Memory B cell (primary cell): ENCODE measurements at regions not wholly inside any gene's neighbourhood (a gene's known extent, or its start where the extent isn't known, plus 50 kb on each side); places are given as distances from the start of the nearest gene placed in this dataset.
A peak's percentile ranks its signal among the peaks of the same experiment; 100 is the strongest.
"Not testable (repeated sequence)": the region's sequence is repeated elsewhere in the genome, so short reads cannot be mapped to it uniquely, and the experiment has no call there.

Source experiments
- ATAC-seq: fragments of 150-1000 bp; cut with Tn5 transposase; 2 replicates; pipeline ENCODE4 v1.10.0; 2021; ENCODE audit warnings: low read depth, mild to moderate bottlenecking, moderate library complexity
- DNase-seq, 2 donors: peaks; one replicate each; pipeline ENCODE4 v3.0.0; 2022; ENCODE audit warnings: low spot score in 2 of 2
- H3K27ac Mint-ChIP-seq: one replicate; pipeline ENCODE4 v1.8.0; 2022; ENCODE audit warnings: mild to moderate bottlenecking, moderate library complexity, mixed read lengths
- H3K27me3 Mint-ChIP-seq: one replicate; pipeline ENCODE4 v1.8.0; 2022; ENCODE audit warnings: mixed read lengths
- H3K36me3 Mint-ChIP-seq: one replicate; pipeline ENCODE4 v1.8.0; 2022; ENCODE audit warnings: mild to moderate bottlenecking, mixed read lengths
- H3K4me1 Mint-ChIP-seq: one replicate; pipeline ENCODE4 v1.8.0; 2022; ENCODE audit warnings: mixed read lengths
- H3K4me3 Mint-ChIP-seq: one replicate; pipeline ENCODE4 v1.8.0; 2022; ENCODE audit warnings: mild to moderate bottlenecking, moderate library complexity, mixed read lengths
- H3K9me3 Mint-ChIP-seq: one replicate; pipeline ENCODE4 v1.8.0; 2022; ENCODE audit warnings: mixed read lengths

DNA sequence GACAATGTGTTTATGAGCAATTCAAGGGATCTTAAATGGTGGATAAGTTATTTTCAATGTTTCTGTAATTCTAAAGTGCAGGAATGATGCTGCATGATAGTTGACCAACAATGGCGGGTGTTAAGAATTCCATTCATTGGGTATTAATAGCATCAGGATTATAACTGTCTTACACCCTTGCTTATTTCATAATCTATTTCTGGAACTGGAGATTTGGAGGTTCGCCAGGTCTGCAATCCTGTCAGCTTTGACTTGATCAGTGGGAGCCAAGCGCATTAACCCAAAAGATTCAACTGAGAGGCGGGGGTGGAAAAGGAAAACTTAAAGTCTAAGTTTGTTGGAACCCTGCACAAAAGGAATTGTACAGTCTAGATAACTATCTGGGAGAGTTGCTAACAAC, 114.9 kb upstream of the ZEB1 start:
- Mint-ChIP-seq H3K36me3 (peaks cover 8% of the 10 kb centered on the region), H3K9me3 (no peaks in the 10 kb centered on the region), H3K4me1 (no peaks in the 10 kb centered on the region), H3K27me3 (no peaks in the 10 kb centered on the region), H3K27ac (no peak overlapping the region), H3K4me3 (no peak overlapping the region)
- no peak for DNase-seq
- ATAC-seq, result no peak

- Mint-ChIP-seq H3K36me3 (peaks cover 8% of the 10 kb centered on the region), H3K27ac (no peak overlapping the region), H3K4me3 (no peak overlapping the region), H3K4me1 (no peaks in the 10 kb centered on the region), H3K9me3 (no peaks in the 10 kb centered on the region), H3K27me3 (no peaks in the 10 kb centered on the region)
- no peak for DNase-seq
- ATAC-seq, result no peak
Observed at GRCh38 chr10:31207636-31208035, 111.4 kb upstream of the ZEB1 start.

GRCh38 chr10:31209478-31209877, 109.5 kb upstream of the ZEB1 start:
- no peak for ATAC-seq
- H3K36me3 Mint-ChIP-seq, result peaks cover 3% of the 10 kb centered on the region
- no peak overlapping the region for H3K27ac Mint-ChIP-seq
- no peaks in the 10 kb centered on the region for H3K4me1 Mint-ChIP-seq
- DNase-seq, result no peak
- H3K9me3 Mint-ChIP-seq, result no peaks in the 10 kb centered on the region
- no peaks in the 10 kb centered on the region for H3K27me3 Mint-ChIP-seq
- no peak overlapping the region for H3K4me3 Mint-ChIP-seq

DNA sequence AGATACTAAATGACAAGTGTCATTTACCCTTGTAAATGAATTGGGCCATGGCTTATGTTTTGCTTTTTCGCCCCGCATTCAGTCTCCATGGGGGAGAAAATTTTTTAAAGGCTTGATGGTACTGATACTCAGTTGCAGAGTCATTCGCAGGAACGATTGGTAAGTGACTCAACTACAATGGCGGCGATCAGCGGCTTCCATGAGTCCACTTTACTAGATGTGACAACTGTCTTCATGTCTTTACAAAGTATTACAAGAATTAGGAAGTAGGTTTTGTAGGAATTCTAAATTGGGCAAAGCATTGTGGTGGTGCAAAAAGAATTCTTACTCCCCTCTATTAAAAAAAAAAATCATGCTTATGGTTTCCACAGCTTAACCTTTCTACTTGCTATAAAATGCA, 108.8 kb upstream of the ZEB1 start:
- Mint-ChIP-seq H3K27ac (no peak overlapping the region), H3K9me3 (no peaks in the 10 kb centered on the region), H3K4me3 (no peak overlapping the region), H3K36me3 (peaks cover 3% of the 10 kb centered on the region), H3K27me3 (no peaks in the 10 kb centered on the region), H3K4me1 (no peaks in the 10 kb centered on the region)
- ATAC-seq (no peak), DNase-seq (no peak)

- no peak for DNase-seq
- no peaks in the 10 kb centered on the region for H3K4me1 Mint-ChIP-seq
- no peak overlapping the region for H3K4me3 Mint-ChIP-seq
Observed at GRCh38 chr10:31213959-31214358, 105.1 kb upstream of the ZEB1 start.

GRCh38 chr10:31215052-31215451, 104.0 kb upstream of the ZEB1 start:
- Mint-ChIP-seq H3K4me3 (no peak overlapping the region), H3K4me1 (no peaks in the 10 kb centered on the region), H3K27me3 (no peaks in the 10 kb centered on the region), H3K36me3 (no peaks in the 10 kb centered on the region), H3K27ac (peak overlapping the region; percentile 0), H3K9me3 (no peaks in the 10 kb centered on the region)
- ATAC-seq (no peak), DNase-seq (no peak)

More at GRCh38 chr10:31213959-31214358, 105.1 kb upstream of the ZEB1 start:
- no peaks in the 10 kb centered on the region for H3K27me3 Mint-ChIP-seq
- ATAC-seq, result no peak
- no peaks in the 10 kb centered on the region for H3K9me3 Mint-ChIP-seq
- no peak overlapping the region for H3K27ac Mint-ChIP-seq
- no peaks in the 10 kb centered on the region for H3K36me3 Mint-ChIP-seq

- H3K9me3 Mint-ChIP-seq, result no peaks in the 10 kb centered on the region
- no peaks in the 10 kb centered on the region for H3K4me1 Mint-ChIP-seq
- ATAC-seq (no peak), DNase-seq (no peak)
- H3K36me3 Mint-ChIP-seq, result no peaks in the 10 kb centered on the region
- H3K4me3 Mint-ChIP-seq, result no peak overlapping the region
- no peak overlapping the region for H3K27ac Mint-ChIP-seq
- H3K27me3 Mint-ChIP-seq, result no peaks in the 10 kb centered on the region
Observed at GRCh38 chr10:31219306-31219705, 99.7 kb upstream of the ZEB1 start.

DNA sequence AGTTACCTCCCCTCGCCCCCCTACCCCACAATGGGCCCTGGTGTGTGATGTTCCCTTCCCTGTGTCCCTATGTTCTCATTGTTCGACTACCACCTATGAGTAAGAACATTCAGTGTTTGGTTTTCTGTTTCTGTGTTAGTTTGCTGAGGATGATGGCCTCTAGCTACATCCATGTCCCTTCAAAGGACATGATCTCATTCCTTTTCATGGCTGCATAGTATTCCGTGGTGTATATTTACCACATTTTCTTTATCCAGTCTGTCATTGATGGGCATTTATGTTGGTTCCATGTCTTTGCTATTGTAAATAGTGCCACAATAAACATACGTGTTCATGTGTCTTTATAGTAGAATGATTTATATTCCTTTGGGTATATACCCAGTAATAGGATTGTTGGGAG, 90.2 kb upstream of the ZEB1 start:
- not testable (repeated sequence) for H3K27me3 Mint-ChIP-seq, ATAC-seq, H3K27ac Mint-ChIP-seq, H3K4me3 Mint-ChIP-seq, DNase-seq, H3K4me1 Mint-ChIP-seq
- peaks cover 11% of the 10 kb centered on the region for H3K9me3 Mint-ChIP-seq
- peaks cover 10% of the 10 kb centered on the region for H3K36me3 Mint-ChIP-seq

DNA sequence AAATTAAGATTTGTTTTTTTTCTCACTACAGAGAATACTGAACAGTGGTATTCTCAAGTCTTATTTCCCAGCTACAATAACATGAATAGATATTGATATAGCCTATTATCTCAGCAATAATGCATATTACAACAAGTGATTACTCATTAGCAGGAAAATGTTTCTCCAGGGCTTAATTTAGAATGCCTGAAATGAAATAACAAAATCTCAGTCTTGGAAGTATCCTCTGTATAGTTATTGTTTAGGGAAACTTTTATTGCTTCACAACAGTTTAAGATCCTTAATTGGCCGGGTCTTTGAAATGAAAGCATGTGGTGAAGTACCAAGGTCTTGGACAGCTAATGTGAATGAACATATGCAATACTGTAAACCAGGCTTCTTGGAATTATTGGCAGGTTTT, 79.1 kb upstream of the ZEB1 start:
- DNase-seq (no peak), ATAC-seq (no peak)
- peaks cover 11% of the 10 kb centered on the region for H3K9me3 Mint-ChIP-seq
- no peak overlapping the region for H3K4me3 Mint-ChIP-seq
- peaks cover 2% of the 10 kb centered on the region for H3K4me1 Mint-ChIP-seq
- H3K27ac Mint-ChIP-seq, result no peak overlapping the region
- peaks cover 3% of the 10 kb centered on the region for H3K36me3 Mint-ChIP-seq
- peaks cover 1% of the 10 kb centered on the region for H3K27me3 Mint-ChIP-seq

DNA sequence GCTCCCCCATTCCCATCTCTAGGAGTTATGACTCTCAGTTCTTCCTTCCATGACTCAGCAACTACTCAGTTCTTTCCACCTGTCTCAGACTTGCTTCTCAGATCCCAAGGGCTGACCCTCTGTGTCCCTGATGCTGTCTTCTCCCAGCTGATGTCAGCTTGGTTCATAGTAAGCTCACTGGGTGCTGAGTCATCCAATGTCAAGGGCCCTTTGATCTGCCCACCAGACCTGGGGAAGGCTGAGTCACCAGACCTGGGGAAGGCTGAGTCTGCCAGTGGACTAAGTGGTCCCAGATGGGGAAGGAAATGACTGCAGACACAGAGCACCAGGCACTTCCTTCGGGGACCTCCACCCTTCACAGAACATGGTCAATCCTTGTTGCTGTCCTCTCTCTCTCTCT, 76.1 kb upstream of the ZEB1 start:
- H3K4me3 Mint-ChIP-seq, result no peak overlapping the region
- H3K27ac Mint-ChIP-seq, result no peak overlapping the region
- H3K4me1 Mint-ChIP-seq, result peaks cover 2% of the 10 kb centered on the region
- no peaks in the 10 kb centered on the region for H3K27me3 Mint-ChIP-seq
- no peaks in the 10 kb centered on the region for H3K36me3 Mint-ChIP-seq
- ATAC-seq, result no peak
- H3K9me3 Mint-ChIP-seq, result peaks cover 7% of the 10 kb centered on the region
- DNase-seq, result no peak

GRCh38 chr10:31251118-31251517, 67.9 kb upstream of the ZEB1 start:
- ATAC-seq, H3K36me3 Mint-ChIP-seq, DNase-seq, H3K4me3 Mint-ChIP-seq, H3K27me3 Mint-ChIP-seq, H3K4me1 Mint-ChIP-seq, H3K27ac Mint-ChIP-seq: not testable (repeated sequence)
- H3K9me3 Mint-ChIP-seq, result peaks cover 12% of the 10 kb centered on the region

GRCh38 chr10:31253237-31253636, 65.8 kb upstream of the ZEB1 start:
- H3K9me3 Mint-ChIP-seq, result peaks cover 5% of the 10 kb centered on the region
- no peak overlapping the region for H3K4me3 Mint-ChIP-seq
- H3K27me3 Mint-ChIP-seq, result no peaks in the 10 kb centered on the region
- no peak for DNase-seq
- H3K27ac Mint-ChIP-seq, result no peak overlapping the region
- ATAC-seq, result no peak
- H3K4me1 Mint-ChIP-seq, result no peaks in the 10 kb centered on the region
- peaks cover 3% of the 10 kb centered on the region for H3K36me3 Mint-ChIP-seq

GRCh38 chr10:31261511-31262311, 57.3 kb upstream of the ZEB1 start:
- DNase-seq (no peak), ATAC-seq (no peak)
- Mint-ChIP-seq H3K36me3 (no peaks in the 10 kb centered on the region), H3K9me3 (no peaks in the 10 kb centered on the region), H3K4me3 (no peak overlapping the region), H3K27ac (no peak overlapping the region), H3K4me1 (no peaks in the 10 kb centered on the region), H3K27me3 (peaks cover 6% of the 10 kb centered on the region)

DNA sequence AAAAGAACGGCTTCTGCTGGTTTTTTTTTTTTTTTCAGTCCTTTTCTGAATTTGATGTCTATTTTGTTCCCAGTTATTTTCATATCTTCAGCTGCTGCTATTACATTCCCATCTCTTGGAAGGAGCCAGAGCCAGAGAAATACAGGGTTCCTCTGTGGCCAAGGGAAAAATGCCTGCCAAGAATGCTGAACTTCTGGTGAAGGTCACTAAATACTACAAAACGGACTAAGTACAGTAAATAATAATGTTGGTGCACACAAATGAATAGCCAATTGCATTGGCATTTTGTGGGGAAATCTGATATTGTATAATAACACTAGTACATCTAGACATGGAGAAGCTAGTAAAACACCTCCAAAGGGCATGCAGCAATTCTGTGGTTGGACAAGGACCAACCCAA, 56.3 kb upstream of the ZEB1 start:
- Mint-ChIP-seq H3K27ac (no peak overlapping the region), H3K4me3 (no peak overlapping the region), H3K36me3 (no peaks in the 10 kb centered on the region), H3K9me3 (no peaks in the 10 kb centered on the region), H3K27me3 (peaks cover 6% of the 10 kb centered on the region), H3K4me1 (no peaks in the 10 kb centered on the region)
- no peak for DNase-seq
- no peak for ATAC-seq

DNA sequence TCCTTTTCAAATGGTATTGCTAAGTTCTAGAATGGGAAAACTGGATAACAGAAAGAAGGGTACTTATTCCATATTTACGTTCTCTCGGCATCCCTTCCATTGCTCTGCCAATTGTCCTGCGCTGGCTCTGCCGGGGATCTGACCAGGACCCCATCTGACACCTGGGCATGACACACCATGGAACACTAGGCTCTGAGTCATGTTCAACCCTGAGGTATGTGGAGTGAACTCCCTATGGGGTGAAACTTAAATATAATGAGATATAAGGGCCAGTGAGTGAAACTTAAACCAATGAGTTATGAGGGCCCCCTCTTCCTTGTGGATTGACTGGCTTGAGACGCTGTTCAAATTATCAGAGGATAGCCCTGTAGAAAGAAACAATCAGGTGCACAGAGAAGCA, 55.1 kb upstream of the ZEB1 start:
- H3K36me3 Mint-ChIP-seq, result peaks cover 1% of the 10 kb centered on the region
- H3K4me3 Mint-ChIP-seq, result no peak overlapping the region
- no peak overlapping the region for H3K27ac Mint-ChIP-seq
- DNase-seq (no peak), ATAC-seq (no peak)
- peaks cover 6% of the 10 kb centered on the region for H3K27me3 Mint-ChIP-seq
- H3K9me3 Mint-ChIP-seq, result no peaks in the 10 kb centered on the region
- no peaks in the 10 kb centered on the region for H3K4me1 Mint-ChIP-seq
